NCI-H345 (cell line): ENCODE measurements at regions not wholly inside any gene's neighbourhood (a gene's known extent, or its start where the extent isn't known, plus 50 kb on each side); places are given as distances from the start of the nearest gene placed in this dataset.
"Not testable (repeated sequence)": the region's sequence is repeated elsewhere in the genome, so short reads cannot be mapped to it uniquely, and the experiment has no call there.

Experiments used
- DNase-seq: peaks from one replicate; lab custom pipeline; 2025; lab: John Stamatoyannopoulos, UW

DNA sequence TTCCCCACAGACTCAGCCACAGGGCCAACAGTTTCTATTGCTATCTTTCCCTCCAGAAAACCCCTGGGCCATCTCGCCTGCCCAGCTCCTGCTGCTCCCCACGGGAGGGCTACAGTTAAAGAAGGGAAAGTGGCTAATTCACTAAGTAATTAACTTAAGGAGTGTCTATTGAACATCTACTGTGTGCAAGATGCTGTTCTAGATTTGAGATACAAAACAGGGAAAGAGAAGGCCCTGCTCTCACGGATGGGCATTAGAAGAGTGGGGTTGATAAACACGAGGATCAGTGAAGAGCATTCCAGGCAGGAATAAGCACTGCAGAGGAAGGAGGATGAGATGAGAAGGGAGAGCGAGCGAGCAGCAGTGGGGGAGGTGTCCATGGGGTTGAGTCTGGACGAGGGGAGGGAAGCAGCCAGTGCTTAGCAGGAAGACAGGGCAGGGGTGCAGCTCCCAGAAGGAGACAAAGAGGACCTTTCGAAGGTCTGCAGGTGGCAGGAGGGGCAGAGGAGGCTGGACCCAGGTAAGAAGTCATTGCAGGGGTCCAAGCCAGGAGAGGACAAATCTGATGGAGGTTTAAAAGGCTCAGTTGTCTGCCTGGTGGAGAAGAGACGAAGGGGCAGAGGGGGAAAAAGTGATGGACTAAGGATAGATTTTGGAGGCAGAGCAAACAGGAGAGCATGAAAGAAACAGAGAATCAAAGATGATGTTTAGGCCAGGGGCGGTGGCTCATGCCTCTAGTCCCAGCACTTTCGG is 64.7 kb downstream of the KLF15 start:
- DNase-seq: no peak

DNA sequence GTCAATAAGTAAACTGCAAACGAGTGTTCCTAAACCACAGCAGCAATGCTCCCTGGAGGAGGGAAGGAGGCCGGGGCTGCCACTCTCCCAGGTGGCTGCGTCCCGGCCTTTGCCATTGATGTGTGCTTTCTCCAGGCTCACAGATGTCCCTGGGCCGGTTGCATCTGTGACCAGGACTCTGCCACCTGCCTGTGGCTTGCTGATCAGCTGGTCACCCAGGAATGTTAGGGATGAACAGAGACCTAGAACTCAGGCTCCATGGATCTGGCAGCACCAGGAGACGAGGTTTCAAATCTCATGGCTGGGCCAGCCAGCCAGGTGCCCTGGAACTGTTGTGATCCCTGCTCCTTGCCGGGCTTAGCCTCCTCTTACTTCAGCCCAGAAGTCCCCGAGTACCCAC is 65.7 kb downstream of the KLF15 start:
- DNase-seq: no peak

DNA sequence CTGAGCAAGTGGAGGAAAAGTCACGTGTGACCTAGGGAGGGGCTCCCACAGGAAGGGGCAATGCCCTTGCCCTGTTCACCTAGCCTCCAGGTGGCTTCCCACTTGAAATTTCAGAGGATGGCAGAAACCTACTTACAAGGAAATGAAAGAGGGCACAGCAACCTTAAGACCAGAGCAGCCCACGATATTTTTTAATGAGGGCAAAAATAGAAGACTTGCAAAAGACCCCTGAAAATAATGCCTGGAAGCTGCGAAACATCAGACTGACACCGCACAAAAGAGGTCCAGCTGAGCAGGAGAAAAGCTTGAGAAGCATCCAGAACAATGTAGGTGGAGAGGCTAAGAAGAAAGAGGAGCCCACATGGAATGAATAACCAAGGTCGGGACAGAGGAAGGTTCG is 66.1 kb downstream of the KLF15 start:
- DNase-seq: no peak

DNA sequence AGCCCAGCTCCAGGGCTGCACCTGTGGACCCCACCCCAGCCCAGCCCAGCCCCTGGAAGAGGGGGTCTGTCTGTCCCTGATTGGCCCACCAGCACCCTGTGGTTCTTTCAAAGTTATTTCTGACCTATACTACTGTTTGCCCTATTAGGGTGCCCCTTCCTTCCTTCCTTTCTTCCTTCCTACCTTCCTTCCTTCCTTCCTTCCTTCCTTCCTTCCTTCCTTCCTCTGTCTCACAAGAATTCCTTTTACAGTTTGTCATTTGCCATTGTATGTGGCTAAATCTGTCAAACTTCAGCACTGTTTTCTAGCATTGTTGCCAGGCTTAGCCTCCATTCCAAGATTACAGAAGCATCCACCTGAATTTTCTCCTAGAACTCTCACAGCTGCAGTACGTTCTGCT is 66.9 kb downstream of the KLF15 start:
- no peak for DNase-seq

DNA sequence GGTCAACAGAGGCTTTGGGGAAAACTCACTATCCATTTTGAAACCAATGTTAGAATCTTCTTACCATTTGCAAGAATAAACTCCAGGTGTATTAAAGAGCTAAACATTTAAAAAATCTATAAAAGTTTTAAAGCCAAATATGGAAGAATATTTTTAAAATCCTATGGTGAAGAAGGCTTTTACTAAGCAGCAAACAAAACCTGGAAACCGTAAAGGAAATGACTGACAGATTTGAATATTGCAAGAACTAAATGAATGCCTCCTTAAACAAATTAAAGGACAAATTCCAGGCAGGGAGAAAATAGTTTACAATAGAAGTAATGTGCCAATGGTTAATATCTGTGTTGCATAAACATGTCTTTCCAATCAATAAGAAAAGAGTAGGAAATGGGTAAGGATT is 68.1 kb downstream of the KLF15 start:
- DNase-seq: no peak

DNA sequence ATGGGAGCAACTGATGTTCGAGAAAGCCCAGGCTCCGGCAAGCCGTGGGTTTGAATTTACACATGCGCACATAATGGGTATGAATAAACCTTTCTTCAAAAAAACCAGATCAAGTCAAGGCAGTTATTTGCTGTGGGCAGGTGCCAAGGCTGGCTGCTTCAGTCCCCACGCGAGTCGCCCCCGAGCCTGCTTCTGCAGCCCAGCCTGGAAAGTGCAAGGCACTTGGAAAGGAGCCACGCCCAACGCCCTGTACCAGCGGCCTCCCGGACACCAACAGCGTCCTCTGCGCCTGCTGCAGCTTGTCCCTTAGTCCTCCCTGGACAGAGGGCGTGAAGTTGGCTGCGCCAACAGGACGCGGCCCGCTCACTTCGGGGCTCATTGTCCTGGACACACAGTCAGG is 68.9 kb downstream of the KLF15 start:
- no peak for DNase-seq

DNA sequence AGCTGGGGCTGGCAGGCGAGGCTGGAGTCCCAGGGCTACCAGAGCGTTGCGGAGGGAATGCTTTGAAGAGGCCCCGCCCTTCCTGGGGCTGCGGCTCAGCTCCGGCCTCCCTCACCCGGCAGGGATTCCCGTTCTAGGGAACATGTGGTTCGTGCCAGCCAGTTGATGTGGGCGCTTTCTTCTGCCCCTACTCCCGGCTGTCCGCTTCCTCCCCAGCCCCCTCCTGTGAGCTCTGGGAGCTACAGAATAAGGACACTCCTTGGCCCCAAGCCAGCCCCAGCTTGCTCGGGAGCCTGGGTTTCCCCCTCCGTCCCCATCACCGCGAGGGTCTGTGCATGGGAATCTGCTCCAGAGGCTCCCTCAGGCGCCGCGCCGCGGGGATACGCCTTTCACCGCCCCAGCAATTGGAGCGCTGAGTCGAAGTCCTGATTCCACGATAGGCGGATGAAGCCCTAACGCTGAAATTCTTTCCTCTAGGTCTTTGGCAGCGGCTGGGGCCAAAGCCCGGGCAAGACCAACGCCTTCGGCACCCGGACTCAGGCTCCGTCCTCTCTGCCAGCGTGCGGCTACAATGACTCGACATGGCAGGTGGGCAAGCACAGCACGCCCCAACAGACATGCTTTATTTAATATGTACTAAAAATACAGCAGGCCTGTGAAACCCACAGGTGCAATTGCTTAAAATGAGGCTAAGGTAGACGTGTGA is 69.5 kb downstream of the KLF15 start:
- no peak for DNase-seq

DNA sequence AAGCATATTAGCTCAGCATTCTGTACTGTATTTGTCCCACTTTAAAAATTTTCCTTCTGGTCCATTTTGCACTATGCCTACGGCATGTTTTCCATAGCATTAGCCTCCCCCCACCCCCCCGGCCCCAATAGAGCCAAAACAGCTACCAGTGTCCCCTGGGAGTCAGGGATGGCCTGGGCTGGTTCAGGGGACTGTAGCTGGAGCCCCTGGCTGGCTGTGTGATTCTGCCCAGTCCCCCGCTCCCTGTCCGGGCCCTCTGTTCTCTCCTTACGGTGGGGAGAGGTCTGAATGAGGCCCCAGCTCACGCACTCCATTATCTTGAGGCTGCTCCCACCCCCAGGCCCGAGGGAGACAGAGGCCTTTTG is 70.1 kb downstream of the KLF15 start:
- DNase-seq: no peak

DNA sequence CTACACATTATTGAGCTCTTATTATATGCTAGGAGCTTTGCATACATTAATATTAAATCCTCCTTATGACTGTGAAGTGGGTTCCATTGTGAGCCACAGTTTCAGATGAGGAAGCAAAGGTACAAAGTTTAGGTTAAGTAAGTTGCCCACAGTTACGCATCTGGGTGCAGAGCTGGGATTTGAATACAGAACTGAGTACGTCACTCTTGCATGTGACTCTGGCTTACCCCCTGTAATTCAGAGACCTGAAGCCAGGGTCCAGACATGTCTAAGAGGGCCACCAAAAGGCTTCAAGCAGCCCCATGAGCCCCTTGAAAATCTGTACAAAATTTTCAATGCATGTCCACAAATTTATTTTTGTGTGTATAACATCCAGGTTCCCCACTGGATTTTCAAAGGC is 71.8 kb downstream of the KLF15 start:
- no peak for DNase-seq

DNA sequence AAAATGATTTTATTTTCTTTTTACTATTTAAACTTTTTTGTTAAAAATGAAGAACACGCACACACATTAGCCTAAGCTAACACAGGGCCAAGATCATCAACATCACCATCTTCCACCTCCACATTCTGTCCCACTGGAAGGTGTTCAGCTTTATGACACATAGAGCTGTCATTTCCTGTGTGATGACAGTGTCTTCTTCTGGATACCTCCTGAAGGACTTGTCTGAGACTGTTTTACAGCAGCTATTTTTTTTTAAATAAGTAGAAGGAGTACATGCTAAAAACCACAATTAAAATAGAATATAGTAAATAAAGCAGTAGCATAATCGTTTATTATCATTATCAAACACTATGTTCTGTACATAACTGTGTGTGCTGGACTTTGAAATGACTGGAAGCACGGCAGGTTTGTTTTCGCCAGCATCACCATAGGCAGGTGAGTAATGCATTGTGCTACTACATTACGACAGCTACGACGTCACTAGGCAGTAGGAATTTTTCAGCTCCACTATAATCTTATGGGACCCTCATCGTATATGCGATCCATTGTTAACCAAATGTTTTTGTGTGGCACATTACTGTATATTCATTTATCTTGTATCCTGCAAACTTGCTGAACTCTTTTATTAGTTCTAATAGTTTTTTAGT is 72.8 kb downstream of the KLF15 start:
- no peak for DNase-seq

DNA sequence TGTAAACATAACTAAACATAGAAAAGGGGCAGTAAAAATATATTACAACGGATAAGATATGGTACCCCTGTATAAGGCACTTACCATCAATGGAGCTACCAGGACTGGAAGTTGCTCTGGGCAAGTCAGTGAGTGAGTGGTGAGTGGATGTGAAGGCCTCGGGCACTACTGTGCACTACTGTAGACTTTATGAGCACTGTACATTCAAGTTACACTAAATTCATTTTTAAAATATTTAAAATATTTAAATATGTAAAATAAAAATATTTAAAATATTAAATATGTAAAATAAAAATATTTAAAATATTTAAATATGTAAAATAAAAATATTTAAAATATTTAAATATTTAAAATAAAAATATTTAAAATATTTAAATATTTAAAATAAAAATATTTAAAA is 73.6 kb downstream of the KLF15 start:
- not testable (repeated sequence) for DNase-seq

DNA sequence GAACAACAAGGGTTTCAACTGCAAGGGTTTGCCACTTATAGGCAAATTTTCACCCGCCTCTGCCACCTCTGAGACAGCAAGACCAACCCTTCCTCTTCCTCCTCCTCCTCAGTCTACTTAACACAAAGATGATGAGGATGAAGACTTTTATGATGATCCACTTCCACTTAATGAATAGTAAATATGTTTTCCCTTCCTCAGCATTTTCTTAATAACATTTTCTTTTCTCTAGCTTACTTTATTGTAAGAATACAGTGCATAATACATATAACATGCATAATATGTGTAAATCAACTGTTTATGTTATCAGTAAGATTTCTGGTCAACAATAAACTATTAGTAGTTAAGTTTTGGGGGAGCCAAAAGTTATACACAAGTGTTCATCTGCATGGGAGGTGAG is 77.4 kb downstream of the KLF15 start:
- no peak for DNase-seq

DNA sequence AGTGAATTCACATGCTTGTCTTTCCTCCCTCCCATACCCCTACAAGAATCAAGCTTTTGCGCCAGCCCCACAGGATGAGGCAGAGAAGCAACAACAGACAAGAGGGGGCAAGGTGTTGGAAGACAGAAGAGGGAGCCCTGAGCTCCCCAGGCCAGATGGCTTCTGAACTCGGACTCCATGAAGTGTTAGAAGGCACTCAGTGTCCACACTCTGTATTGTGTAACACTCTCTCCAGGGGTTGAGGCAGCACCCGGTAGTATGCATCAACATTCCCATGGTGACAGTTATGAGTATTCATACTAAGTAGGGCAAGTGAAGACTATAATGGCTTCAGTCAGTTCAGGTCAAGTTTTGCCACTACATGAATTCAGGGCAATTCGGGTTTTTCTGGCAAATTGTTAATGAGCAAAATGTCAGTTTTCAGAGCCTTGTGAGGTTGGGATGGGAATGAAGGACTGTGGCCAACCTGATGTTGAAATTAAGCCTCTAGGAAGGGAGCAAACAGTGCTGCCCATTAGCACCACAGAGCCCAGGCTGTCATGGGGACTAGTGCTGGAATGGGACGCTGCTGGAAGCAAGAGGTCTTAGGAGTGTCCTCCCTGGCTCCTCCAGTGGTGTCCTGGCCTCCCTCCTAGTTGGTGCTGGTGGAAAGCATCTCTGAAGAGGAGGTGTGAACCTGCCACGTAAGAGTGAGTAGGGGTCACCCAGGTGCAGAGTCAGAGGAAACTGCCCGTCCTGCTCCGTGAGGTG is 79.4 kb downstream of the KLF15 start:
- no peak for DNase-seq

DNA sequence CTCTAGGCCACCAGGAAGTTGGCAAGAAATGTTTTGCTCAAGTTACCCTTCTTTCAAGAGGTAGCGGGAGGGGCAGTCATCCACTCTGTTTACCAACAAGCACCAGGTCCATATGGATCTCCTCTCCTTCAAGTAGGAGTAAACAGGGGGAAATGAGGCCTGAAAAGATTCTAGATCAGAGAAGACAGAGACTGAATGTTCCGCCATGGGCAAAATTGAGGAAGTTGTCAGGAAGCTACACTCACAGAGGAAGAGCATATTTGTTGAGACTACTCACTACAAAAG is 81.6 kb downstream of the KLF15 start:
- DNase-seq: no peak

DNA sequence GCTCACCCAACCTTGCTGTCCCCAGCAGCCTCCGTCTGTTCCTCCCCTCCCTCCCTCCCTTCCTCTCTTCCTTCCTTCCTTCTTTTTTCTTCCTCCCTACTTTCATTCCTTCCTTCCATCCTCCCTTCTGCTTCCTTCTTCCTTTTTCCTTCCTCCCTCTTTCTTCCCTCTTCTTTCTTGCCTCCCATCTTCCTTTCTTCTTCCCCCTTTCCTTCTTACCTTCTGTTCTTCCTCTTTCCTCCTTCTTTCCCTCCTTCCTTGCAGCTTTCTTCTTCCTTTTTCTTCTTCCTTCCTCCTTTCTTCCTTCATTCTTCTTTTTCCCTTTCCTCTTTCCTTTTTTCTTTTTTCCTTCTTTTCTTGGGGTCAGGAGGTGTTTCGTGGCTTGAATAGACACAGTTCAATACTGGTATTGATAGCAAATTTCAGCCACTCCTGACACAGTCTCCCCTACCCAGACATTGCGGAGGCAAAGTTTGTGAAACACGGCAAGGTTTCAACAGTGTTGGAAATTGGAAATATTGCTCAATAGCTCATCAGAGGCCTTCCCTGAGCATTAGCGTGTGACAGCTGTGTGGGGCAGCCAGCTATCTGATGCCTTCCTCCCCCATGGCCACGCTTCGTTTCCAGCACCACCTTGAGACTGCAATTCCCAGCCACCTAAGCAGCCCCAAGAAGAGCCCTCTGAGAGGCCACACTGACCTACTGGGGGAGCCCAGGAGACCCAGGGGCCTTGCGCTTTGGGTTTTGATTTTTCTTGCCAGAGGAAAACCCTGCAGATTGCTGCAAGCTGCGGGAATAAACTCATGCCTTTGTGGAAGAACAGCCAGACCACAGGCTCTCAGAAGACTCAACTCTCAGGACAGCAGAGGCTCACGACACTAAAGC is 82.2 kb downstream of the KLF15 start:
- DNase-seq: no peak

DNA sequence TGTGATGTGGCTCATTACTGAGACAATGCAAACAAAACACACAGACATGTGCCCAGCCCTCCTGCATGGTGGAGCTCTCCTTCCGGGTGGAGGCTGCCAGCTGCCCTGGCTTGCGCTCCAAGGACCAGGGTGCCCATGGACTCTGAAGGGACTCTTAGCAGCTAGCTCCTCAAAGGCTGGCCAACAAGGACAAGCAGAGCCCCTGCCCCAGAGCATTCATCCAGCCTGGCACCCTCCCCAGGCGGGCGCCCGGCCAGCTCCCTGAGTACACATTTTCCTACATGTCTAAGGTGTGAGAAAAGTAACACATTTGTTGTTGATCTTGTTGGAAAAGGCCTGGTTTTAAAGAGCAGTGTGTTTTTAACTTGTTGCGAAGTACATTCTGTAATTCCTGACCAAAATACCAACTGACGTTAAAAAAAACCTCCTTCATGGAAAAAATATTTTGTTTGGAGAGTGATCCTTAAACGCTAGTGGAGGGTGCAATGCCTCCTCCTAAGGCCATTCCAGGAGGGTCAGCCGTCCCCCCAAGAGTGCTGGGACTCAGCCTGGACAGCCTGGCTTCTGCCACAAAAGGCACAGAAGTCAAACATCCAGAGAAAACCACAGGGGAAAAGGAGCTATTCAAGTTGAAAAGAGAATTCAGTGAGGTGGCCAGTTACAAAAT is 86.9 kb downstream of the KLF15 start:
- DNase-seq: peak; percentile 6

DNA sequence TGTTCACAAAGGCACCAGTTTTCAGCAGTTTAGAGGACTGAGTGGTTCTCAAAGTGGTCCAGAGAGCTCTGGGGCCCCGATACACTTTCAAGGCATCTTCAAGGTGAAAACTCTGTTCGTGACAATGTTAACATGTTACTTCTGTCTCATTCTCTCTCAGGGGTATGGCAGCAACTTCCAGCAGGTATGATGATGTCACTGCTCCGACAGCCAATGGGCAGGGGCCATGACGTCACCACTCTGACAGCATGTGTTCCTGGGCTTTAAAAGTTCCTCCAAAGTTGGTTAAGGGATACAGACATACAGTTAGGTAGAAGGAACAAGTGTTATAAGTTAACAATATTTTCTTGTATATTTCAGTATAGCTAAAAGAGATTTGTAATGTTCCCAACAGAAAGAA is 87.9 kb downstream of the KLF15 start:
- no peak for DNase-seq

DNA sequence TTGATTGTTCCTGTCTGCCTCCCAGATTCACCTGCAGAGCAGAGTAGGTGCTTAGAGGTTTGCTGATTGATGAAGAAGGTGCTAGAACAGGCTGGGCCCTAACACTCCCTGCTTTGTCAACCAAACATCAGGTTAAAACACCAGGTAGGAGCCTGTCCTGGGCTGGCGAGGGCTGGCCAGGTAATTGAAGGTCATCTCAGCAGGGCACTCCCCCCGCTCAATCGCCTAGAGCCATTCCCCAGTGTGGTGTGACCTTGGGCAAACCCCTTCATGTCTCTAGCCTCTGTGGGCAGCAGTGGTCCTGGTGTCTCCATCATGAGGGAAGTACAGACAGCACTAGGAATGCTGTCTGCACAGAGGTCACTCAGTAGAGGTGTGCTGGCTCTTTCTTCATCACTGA is 88.3 kb downstream of the KLF15 start:
- DNase-seq: no peak

DNA sequence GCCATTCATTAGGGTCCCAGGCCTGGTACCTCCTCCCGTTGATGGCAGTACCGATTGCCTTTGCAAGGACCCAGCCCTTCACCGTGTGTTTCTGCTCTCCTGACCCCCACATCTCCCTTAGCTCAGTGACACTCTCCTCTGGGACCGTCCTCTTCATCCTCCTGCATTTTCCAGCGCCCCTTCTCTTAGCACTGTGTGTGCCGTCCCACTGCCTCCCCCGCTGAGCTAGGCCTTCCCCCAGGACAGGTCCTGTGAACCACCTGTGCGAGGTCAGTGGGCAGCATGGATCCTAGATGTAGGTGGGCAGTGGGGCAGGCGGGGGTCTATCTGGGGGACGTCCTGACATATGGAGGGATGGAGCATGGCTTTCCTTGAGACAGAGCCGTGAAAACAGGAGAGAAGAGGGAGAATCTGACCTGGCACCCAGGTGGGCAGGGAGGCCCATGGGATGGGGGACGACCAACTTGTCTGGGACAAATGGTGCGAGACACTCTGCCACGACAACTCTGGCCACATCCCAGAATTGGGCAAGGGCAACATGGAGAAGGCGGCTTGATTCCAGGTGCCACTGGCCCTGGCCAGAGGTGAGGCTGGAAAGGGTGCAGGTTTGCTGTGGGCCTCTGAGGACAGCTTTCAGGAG is 87.7 kb upstream of the ALDH1L1 start:
- DNase-seq: no peak

DNA sequence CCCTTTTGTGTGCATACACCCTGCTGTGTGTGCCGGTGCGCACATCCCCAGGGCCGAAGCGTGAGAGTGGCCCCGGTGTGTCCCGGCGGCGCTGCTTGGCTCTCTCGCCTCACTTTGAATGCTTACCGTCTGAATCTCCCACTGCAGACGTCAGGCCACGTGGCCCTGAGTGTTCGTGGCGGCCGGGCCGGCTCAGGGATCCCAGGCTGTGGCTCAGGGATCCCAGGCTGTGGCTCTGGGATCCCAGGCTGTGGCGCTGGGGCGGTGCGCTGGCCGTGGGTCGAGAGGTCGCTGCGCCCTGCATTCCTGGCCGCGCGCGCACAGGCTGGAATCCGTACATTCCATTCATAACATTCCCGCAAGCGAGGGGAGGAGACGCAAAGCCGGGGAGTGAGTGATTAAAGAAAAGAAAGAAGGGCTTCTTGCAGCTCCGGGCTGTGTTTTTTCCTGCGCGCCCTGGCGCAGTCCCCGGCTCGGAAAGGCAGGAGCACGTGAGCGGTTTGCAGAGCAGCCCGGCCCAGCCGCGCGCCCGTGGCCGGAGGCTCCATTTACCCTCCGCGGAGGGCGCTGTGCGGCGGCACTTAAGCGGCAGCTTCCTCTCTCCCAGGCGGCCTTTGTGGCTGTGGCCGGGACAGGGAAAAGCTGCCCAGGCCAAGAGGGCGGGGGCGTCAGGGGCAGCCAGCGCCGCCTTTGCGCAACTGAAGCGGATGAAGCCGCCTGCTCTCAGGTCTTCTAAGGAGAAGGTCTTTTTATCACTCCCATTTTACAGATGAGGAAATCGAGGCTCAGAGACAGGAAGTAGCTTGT is 87.0 kb upstream of the ALDH1L1 start:
- no peak for DNase-seq
